ENCODE measurements at regions not wholly inside any gene's neighbourhood (a gene's known extent, or its start where the extent isn't known, plus 50 kb on each side); places are given as distances from the start of the nearest gene placed in this dataset.

DNA sequence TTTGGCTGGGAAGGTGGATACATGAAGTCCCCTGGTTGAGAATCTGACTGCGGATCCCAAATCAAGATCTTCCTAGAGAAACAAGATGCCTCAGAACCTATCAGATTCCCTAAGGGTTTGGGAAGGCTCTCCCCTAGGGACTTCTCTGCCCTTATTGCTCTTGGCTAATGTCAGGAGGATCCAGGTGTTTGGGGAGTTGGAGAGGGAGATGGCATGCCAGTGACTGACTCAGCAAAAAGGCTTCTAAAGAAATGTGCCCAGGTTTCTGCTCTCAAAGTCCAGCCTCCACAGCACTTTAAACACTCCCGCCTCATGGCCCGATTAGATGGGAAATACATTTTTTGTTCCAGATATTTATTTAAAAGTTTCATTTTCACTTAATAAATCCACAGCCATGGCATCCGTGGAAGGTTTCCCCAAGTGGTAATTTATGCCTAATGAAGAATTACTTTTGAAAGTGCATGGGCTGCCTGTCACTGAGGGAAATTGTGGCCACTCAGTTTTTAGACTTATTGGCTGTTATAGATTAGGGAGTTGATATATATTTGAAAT, 156.4 kb downstream of the OSR1 start:
- no peaks in the 10 kb centered on the region for H3K36me3 ChIP-seq (ENCODE audit: insufficient read depth, low read length)
- Mint-ChIP-seq H3K9me3 (no peaks in the 10 kb centered on the region), H3K4me3 (no peak overlapping the region), H3K36me3 (ENCODE audit: low read depth) (no peaks in the 10 kb centered on the region), H3K27me3 (no peaks in the 10 kb centered on the region), H3K27ac (no peak overlapping the region), H3K4me1 (ENCODE audit: low read depth) (no peaks in the 10 kb centered on the region)
- H3K4me3 ChIP-seq (ENCODE audit: low read length) = no peak overlapping the region
- CTCF ChIA-PET = no interaction called here
- H3K4me1 ChIP-seq (ENCODE audit: insufficient read depth, low read length) = no peaks in the 10 kb centered on the region
- no peak overlapping the region for H3K27ac ChIP-seq (ENCODE audit: low read depth in 1 of 2, low read length in 2 of 2)
- H3K27me3 ChIP-seq (ENCODE audit: control insufficient read depth in 1 of 2, insufficient read depth in 2 of 2, low read length in 2 of 2) = no peaks in the 10 kb centered on the region
- H3K9me3 ChIP-seq (ENCODE audit: control insufficient read depth in 1 of 2, insufficient read depth in 1 of 2, low read length in 2 of 2) = no peaks in the 10 kb centered on the region
- intact Hi-C loops (cut with DNase I, micrococcal nuclease) = no loop called here
- no peak for DNase-seq
- no peak for ATAC-seq (ENCODE audit: poor library complexity)
- POLR2A ChIA-PET = no interaction called here
- TF ChIP-seq CTCF (IDR thresholded peaks at IDR 0.05) = no peak

- Mint-ChIP-seq H3K4me3 (no peak overlapping the region), H3K9me3 (no peaks in the 10 kb centered on the region), H3K27ac (no peak overlapping the region), H3K36me3 (ENCODE audit: low read depth) (no peaks in the 10 kb centered on the region), H3K27me3 (no peaks in the 10 kb centered on the region), H3K4me1 (ENCODE audit: low read depth) (no peaks in the 10 kb centered on the region)
- H3K4me1 ChIP-seq (ENCODE audit: insufficient read depth, low read length) = no peaks in the 10 kb centered on the region
- POLR2A ChIA-PET = no interaction called here
- ATAC-seq (ENCODE audit: poor library complexity) = no peak
- H3K36me3 ChIP-seq (ENCODE audit: insufficient read depth, low read length) = no peaks in the 10 kb centered on the region
- DNase-seq = no peak
- H3K27ac ChIP-seq (ENCODE audit: low read depth in 1 of 2, low read length in 2 of 2) = no peak overlapping the region
- H3K4me3 ChIP-seq (ENCODE audit: low read length) = no peak overlapping the region
- H3K27me3 ChIP-seq (ENCODE audit: control insufficient read depth in 1 of 2, insufficient read depth in 2 of 2, low read length in 2 of 2) = no peaks in the 10 kb centered on the region
- no peaks in the 10 kb centered on the region for H3K9me3 ChIP-seq (ENCODE audit: control insufficient read depth in 1 of 2, insufficient read depth in 1 of 2, low read length in 2 of 2)
- CTCF ChIA-PET = no interaction called here
- intact Hi-C loops (cut with DNase I, micrococcal nuclease) = no loop called here
- no peak for TF ChIP-seq CTCF (IDR thresholded peaks at IDR 0.05)
Observed at GRCh38 chr2:19198381-19198780, 160.0 kb downstream of the OSR1 start.

DNA sequence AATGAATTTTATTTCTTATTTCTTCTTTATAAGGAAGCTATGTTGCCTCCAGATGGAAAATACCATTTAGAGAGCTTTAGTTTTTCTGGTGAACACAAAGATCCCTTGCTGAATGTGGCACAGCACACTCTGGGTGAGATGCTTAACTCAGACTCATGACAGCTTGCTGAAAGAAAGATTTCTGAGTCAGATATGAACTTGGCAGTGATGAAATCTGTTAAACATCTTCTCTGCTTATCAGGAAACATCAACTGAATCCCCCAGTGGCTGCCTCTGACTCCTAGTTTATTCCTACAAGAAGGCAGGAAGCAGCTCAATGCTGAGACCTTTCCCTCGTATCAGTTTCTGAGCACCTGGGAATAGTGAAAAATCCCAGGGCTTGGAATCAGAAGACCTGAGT, 162.8 kb downstream of the OSR1 start:
- intact Hi-C loops (cut with DNase I, micrococcal nuclease) = no loop called here
- H3K4me1 ChIP-seq (ENCODE audit: insufficient read depth, low read length) = no peaks in the 10 kb centered on the region
- TF ChIP-seq CTCF (IDR thresholded peaks at IDR 0.05) = no peak
- ChIA-PET POLR2A (no interaction called here), CTCF (no interaction called here)
- Mint-ChIP-seq H3K27ac (no peak overlapping the region), H3K4me1 (ENCODE audit: low read depth) (no peaks in the 10 kb centered on the region), H3K27me3 (no peaks in the 10 kb centered on the region), H3K36me3 (ENCODE audit: low read depth) (no peaks in the 10 kb centered on the region), H3K9me3 (no peaks in the 10 kb centered on the region), H3K4me3 (no peak overlapping the region)
- H3K4me3 ChIP-seq (ENCODE audit: low read length) = no peak overlapping the region
- ATAC-seq (ENCODE audit: poor library complexity) = no peak
- H3K36me3 ChIP-seq (ENCODE audit: insufficient read depth, low read length) = no peaks in the 10 kb centered on the region
- no peaks in the 10 kb centered on the region for H3K27me3 ChIP-seq (ENCODE audit: control insufficient read depth in 1 of 2, insufficient read depth in 2 of 2, low read length in 2 of 2)
- H3K27ac ChIP-seq (ENCODE audit: low read depth in 1 of 2, low read length in 2 of 2) = no peak overlapping the region
- no peak for DNase-seq
- no peaks in the 10 kb centered on the region for H3K9me3 ChIP-seq (ENCODE audit: control insufficient read depth in 1 of 2, insufficient read depth in 1 of 2, low read length in 2 of 2)
